GF-D8 (cell line): ENCODE measurements at regions not wholly inside any gene's neighbourhood (a gene's known extent, or its start where the extent isn't known, plus 50 kb on each side); places are given as distances from the start of the nearest gene placed in this dataset.
"Not testable (repeated sequence)": the region's sequence is repeated elsewhere in the genome, so short reads cannot be mapped to it uniquely, and the experiment has no call there.

Experiments
- DNase-seq: peaks from one replicate; lab custom pipeline; 2025; lab: John Stamatoyannopoulos, UW

- no peak for DNase-seq
Observed at GRCh38 chr10:33899578-33900531, 565.4 kb upstream of the NRP1 start.

DNA sequence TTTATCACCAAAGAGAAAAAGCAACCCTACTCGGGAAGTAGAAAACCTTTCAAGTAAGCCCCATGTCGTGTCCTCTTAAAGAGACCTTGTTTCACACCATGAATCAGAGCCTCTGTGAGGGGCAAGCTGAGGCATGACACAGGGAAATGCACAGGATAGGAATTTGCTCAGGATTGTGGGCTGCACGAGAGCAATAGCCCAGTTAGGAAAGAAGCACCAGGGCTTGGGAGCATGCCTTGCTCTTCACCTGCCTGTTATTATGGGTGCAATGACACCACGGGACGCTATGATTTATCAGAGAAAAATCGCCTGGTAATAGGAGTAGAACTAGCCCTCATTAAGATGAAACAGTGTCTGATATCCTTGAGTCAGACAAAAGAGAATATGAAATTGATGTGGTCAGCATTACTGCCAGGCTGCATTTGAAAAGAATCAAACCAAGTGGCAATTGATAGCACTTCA is 562.9 kb upstream of the NRP1 start:
- no peak for DNase-seq

GRCh38 chr10:33893506-33893905 is 559.0 kb upstream of the NRP1 start:
- no peak for DNase-seq

DNA sequence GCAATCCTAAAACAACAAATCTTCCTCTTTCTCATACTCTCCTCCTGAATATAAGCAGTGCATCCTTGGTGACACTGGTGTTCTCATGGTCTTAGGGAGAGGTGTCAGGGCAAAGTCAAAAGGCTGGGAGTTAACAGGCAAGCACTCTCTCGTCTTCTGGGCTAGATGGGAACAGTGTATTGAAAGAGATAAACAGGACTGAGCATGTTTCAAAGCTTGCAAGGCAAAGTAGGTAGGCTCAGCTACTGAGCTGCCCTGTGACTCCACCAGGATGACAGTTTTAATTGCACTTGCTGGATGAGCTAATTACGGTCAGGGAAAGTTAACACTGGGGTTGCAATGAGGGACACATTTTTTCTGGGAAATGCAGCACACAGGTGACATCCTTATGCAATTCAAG is 554.9 kb upstream of the NRP1 start:
- DNase-seq = no peak

DNA sequence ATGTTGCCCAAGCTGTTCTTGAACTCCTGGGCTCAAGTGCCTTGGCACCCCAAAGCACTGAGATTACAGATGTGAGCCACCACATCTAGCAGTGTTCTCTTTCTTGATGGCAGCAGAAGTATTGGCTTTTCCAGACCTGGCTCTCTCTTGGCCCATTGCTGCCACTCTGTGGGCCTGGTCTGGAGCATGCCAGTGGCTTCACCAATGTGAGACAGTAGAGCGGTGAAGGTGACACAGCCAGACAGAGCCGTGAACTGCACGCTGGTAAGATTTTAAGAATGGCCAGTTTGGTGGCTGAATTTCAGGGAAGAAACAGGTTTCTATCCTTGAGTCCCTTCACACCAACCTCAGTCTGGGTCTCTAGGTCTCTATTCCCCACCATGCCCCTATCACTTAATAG is 552.7 kb upstream of the NRP1 start:
- no peak for DNase-seq

- DNase-seq = no peak
Observed at GRCh38 chr10:33886299-33886698, 551.8 kb upstream of the NRP1 start.

DNA sequence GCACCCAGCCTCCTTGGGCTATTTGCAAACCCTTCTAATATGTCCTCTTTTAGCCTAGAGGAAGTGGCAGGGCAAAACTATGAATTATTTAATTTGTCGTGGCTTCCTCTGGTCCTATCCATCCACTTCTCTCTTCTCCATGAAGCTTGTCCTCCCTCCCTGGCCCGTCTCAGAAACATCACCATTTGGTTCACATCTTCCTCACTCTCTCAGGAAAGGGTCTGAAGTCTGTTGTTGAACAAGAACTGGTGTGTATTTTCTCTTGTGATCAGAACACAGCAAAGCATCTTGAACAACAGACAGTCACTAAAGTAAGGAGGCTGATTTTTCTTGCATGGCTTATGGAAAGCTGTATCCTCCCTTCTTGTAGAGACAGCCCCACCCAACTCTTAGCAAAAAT is 550.1 kb upstream of the NRP1 start:
- DNase-seq = no peak

- no peak for DNase-seq
Observed at GRCh38 chr10:33883881-33884280, 549.4 kb upstream of the NRP1 start.

- no peak for DNase-seq
Observed at GRCh38 chr10:33882996-33883395, 548.5 kb upstream of the NRP1 start.

DNA sequence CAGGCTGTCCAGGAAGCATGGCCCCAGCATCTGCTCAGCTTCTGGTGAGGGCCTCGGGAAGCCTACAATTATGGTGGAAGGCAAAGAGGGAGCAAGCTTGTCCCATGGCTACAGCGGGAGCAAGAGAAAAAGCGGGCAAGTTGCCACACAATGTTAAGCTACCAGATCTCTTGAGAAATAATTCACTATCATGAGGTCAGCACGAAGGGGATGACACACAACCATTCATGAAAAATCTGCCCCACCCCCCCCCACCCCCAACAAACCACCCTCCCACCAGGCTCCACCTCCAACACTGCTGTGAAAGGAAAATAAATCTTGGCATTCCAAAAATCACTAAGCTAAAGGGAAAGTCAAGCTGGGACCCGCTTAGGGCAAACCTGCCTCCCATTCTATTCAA is 545.8 kb upstream of the NRP1 start:
- DNase-seq = no peak

DNA sequence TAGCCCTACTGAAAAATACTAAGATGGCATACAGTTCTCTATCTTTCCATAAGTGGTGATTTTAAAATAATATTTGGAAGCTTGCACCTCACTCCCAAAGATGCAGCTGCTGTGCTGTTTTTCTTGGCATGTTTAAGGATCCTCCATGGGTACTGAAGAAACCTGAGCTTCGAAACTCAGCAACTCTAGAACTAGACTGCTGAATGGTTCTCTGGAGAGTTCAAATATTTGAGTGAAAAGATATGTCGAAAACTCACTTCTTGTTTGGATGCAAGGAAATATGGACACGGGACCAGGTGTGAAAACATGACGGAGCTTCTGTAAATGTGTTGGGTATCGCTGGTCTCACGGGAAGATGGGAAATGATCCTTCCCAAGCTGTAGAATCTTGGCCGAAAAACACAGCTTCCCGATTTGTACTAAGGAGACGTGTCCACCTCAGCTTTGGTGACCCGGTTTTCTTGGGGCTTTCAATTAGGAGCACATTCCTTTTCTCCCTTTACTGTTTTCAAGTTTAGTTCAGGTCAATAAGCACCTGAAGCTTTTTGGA is 543.8 kb upstream of the NRP1 start:
- no peak for DNase-seq

GRCh38 chr10:33876584-33877400 is 542.3 kb upstream of the NRP1 start:
- DNase-seq = no peak

DNA sequence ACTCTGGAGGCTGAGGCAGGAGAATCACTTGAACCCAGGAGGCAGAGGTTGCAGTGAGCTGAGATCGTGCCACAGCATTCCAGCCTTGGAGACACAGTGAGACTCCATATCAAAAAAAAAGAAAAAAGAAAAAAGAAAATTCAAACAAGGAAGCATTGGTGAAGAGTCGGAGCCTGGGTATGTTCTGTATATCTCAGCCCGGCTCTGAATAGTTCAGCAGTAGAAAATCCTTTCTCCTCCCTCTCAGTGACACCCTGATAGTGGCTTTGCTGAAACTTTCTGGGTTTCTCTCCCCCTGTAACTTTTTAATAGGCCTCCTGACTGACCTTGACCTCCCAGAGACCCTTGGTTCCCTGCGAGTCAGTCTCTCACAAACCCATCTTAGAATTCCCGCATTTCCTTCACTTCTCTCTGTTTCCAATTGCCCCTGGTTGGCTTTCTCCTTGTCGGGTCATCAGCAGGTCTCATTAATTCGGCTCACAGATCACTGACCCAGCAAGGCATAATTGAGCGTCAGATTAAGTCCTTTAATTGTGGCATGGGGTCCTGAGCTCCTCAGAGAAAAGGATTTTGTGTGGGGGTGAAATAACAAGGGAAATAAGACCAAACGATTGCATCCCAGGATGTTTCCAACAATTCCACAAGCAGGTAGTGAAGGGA is 541.6 kb upstream of the NRP1 start:
- DNase-seq = no peak

- DNase-seq = no peak
Observed at GRCh38 chr10:33871061-33871956, 536.8 kb upstream of the NRP1 start.

DNA sequence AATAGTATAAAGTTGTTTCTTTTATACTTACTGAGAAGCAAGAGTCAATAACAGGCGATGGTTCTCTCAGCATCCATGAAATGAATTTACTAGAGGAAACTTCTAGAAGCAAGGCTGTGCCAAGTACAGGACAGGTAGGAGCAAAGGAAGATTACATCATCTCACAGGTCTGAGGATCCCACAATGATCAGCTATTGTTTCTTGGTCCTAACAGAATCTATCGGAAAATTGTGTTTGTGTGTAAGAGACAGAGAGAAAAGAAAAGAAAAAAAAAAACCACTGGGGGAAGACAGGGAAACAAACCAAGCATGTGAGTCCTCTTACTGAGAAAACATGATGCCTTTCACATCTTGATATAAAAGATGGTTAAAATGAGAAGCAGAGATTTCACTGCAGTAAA is 535.0 kb upstream of the NRP1 start:
- no peak for DNase-seq

DNA sequence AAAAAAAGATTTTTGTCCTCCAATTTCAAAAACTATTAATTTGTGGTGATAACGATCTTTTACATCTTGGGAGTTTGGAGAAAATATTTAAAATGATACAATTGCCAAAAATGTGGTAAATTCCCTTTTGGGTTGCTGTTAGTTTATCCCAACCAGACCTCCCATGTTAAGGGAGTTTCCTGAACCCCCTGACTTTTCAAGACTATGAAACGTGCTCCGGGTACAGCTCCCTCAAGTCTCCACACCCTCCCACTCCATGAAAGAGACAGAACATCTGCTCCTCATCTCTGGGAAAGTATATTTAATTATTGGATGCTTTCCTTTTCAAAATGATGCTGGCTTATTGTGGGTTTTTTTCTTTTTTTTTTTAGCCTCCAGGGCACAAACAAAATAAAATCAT is 534.6 kb upstream of the NRP1 start:
- no peak for DNase-seq

DNA sequence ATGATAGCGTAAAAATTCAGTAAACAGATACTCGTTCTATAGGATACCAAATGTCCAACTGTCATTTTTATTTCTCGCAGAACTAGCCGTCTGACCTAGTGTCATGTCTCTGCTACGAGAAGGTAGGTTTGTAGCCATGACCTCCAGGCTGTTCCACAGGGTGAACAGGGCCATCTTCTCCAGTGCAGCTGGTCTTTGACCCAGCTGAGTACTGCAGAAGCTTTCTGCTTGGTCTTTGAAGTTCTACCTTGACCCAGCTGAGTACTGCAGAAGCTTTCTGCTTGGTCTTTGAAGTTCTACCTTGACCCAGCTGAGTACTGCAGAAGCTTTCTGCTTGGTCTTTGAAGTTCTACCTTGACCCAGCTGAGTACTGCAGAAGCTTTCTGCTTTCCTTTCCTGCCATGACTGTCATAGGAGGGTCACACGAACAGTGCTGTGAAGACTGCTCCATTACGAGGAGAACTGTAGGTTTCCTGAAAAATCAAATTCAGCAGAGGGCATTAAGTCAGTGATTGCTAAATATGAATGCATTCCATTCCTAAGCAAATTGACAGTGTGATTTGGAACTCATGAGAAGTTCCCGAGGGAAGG is 532.8 kb upstream of the NRP1 start:
- not testable (repeated sequence) for DNase-seq

- no peak for DNase-seq
Observed at GRCh38 chr10:33863352-33863751, 528.9 kb upstream of the NRP1 start.

GRCh38 chr10:33862536-33863105 is 528.2 kb upstream of the NRP1 start:
- DNase-seq = no peak

- no peak for DNase-seq
Observed at GRCh38 chr10:33861833-33862232, 527.4 kb upstream of the NRP1 start.
